ENCODE measurements at regions not wholly inside any gene's neighbourhood (a gene's known extent, or its start where the extent isn't known, plus 50 kb on each side); places are given as distances from the start of the nearest gene placed in this dataset.

DNA sequence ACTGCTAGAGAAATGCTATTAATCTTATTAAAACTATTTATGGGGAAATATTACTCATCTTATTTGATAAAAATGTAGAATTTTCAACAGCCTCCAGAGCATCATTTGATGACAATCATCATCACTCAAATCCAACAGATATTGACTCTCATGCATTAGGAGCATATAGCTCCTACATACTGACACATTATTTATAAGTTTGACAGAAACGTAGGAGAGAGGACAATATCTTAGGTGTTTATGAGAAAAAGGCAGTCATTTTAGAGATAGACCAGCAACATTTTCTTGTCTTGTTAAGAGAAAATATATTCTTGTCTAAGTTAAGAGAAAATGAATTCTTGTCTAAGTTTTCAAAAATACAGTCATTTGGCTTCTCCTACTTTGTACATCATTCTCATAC, 2550.2 kb downstream of the PCDH7 start:
- TF ChIP-seq, protein P1, sequence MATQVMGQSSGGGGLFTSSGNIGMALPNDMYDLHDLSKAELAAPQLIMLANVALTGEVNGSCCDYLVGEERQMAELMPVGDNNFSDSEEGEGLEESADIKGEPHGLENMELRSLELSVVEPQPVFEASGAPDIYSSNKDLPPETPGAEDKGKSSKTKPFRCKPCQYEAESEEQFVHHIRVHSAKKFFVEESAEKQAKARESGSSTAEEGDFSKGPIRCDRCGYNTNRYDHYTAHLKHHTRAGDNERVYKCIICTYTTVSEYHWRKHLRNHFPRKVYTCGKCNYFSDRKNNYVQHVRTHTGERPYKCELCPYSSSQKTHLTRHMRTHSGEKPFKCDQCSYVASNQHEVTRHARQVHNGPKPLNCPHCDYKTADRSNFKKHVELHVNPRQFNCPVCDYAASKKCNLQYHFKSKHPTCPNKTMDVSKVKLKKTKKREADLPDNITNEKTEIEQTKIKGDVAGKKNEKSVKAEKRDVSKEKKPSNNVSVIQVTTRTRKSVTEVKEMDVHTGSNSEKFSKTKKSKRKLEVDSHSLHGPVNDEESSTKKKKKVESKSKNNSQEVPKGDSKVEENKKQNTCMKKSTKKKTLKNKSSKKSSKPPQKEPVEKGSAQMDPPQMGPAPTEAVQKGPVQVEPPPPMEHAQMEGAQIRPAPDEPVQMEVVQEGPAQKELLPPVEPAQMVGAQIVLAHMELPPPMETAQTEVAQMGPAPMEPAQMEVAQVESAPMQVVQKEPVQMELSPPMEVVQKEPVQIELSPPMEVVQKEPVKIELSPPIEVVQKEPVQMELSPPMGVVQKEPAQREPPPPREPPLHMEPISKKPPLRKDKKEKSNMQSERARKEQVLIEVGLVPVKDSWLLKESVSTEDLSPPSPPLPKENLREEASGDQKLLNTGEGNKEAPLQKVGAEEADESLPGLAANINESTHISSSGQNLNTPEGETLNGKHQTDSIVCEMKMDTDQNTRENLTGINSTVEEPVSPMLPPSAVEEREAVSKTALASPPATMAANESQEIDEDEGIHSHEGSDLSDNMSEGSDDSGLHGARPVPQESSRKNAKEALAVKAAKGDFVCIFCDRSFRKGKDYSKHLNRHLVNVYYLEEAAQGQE (IDR thresholded peaks at IDR 0.05; ENCODE audit: low read depth): no peak
- no peak for TF ChIP-seq CREB1 (IDR thresholded peaks at IDR 0.05; ENCODE audit: low read depth)
- TF ChIP-seq EP300 (IDR thresholded peaks at IDR 0.05; ENCODE audit: borderline replicate concordance): no peak
- no peak for TF ChIP-seq FOXM1 (IDR thresholded peaks at IDR 0.05; ENCODE audit: borderline replicate concordance, low read depth)
- TF ChIP-seq YY1 (IDR thresholded peaks at IDR 0.05; ENCODE audit: low read depth): no peak
- no peak for TF ChIP-seq TEAD4 (IDR thresholded peaks at IDR 0.05)
- TF ChIP-seq MAX (IDR thresholded peaks at IDR 0.05): no peak
- TF ChIP-seq RAD21 (IDR thresholded peaks at IDR 0.05; ENCODE audit: low read depth): no peak
- TF ChIP-seq TAF1 (IDR thresholded peaks at IDR 0.05; ENCODE audit: low read depth): no peak
- no peak for TF ChIP-seq ZBTB7A (IDR thresholded peaks at IDR 0.05; ENCODE audit: low read depth)
- no peak for TF ChIP-seq TCF12 (IDR thresholded peaks at IDR 0.05; ENCODE audit: low read depth)
- no peak for TF ChIP-seq CEBPB (IDR thresholded peaks at IDR 0.05)
- no peak for TF ChIP-seq NFIC (IDR thresholded peaks at IDR 0.05)
- TF ChIP-seq EGR1 (IDR thresholded peaks at IDR 0.05): no peak
- TF ChIP-seq, protein P2, sequence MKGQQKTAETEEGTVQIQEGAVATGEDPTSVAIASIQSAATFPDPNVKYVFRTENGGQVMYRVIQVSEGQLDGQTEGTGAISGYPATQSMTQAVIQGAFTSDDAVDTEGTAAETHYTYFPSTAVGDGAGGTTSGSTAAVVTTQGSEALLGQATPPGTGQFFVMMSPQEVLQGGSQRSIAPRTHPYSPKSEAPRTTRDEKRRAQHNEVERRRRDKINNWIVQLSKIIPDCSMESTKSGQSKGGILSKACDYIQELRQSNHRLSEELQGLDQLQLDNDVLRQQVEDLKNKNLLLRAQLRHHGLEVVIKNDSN (IDR thresholded peaks at IDR 0.05): no peak

GRCh38 chr4:33272722-33273121, 2552.6 kb downstream of the PCDH7 start:
- no peak for TF ChIP-seq EP300 (IDR thresholded peaks at IDR 0.05; ENCODE audit: borderline replicate concordance)
- TF ChIP-seq FOXM1 (IDR thresholded peaks at IDR 0.05; ENCODE audit: borderline replicate concordance, low read depth): no peak
- no peak for TF ChIP-seq TEAD4 (IDR thresholded peaks at IDR 0.05)
- TF ChIP-seq, protein P1 (IDR thresholded peaks at IDR 0.05; ENCODE audit: low read depth): no peak
- TF ChIP-seq TCF12 (IDR thresholded peaks at IDR 0.05; ENCODE audit: low read depth): no peak
- TF ChIP-seq NFIC (IDR thresholded peaks at IDR 0.05): no peak
- no peak for TF ChIP-seq RAD21 (IDR thresholded peaks at IDR 0.05; ENCODE audit: low read depth)
- no peak for TF ChIP-seq CREB1 (IDR thresholded peaks at IDR 0.05; ENCODE audit: low read depth)
- TF ChIP-seq MAX (IDR thresholded peaks at IDR 0.05): no peak
- no peak for TF ChIP-seq CEBPB (IDR thresholded peaks at IDR 0.05)
- no peak for TF ChIP-seq ZBTB7A (IDR thresholded peaks at IDR 0.05; ENCODE audit: low read depth)
- TF ChIP-seq TAF1 (IDR thresholded peaks at IDR 0.05; ENCODE audit: low read depth): no peak
- TF ChIP-seq, protein P2 (IDR thresholded peaks at IDR 0.05): no peak
- TF ChIP-seq YY1 (IDR thresholded peaks at IDR 0.05; ENCODE audit: low read depth): no peak
- TF ChIP-seq EGR1 (IDR thresholded peaks at IDR 0.05): no peak

- TF ChIP-seq, protein P1 (IDR thresholded peaks at IDR 0.05; ENCODE audit: low read depth): no peak
- TF ChIP-seq CEBPB (IDR thresholded peaks at IDR 0.05): no peak
- no peak for TF ChIP-seq MAX (IDR thresholded peaks at IDR 0.05)
- TF ChIP-seq EP300 (IDR thresholded peaks at IDR 0.05; ENCODE audit: borderline replicate concordance): no peak
- TF ChIP-seq, protein P2 (IDR thresholded peaks at IDR 0.05): no peak
- TF ChIP-seq TAF1 (IDR thresholded peaks at IDR 0.05; ENCODE audit: low read depth): no peak
- no peak for TF ChIP-seq RAD21 (IDR thresholded peaks at IDR 0.05; ENCODE audit: low read depth)
- TF ChIP-seq TEAD4 (IDR thresholded peaks at IDR 0.05): no peak
- TF ChIP-seq EGR1 (IDR thresholded peaks at IDR 0.05): no peak
- no peak for TF ChIP-seq CREB1 (IDR thresholded peaks at IDR 0.05; ENCODE audit: low read depth)
- TF ChIP-seq ZBTB7A (IDR thresholded peaks at IDR 0.05; ENCODE audit: low read depth): no peak
- TF ChIP-seq NFIC (IDR thresholded peaks at IDR 0.05): no peak
- no peak for TF ChIP-seq FOXM1 (IDR thresholded peaks at IDR 0.05; ENCODE audit: borderline replicate concordance, low read depth)
Measured at GRCh38 chr4:33283818-33284217, 2563.6 kb downstream of the PCDH7 start.
